ENCODE measurements at regions not wholly inside any gene's neighbourhood (a gene's known extent, or its start where the extent isn't known, plus 50 kb on each side); places are given as distances from the start of the nearest gene placed in this dataset.
"Not testable (repeated sequence)": the region's sequence is repeated elsewhere in the genome, so short reads cannot be mapped to it uniquely, and the experiment has no call there.

- not testable (repeated sequence) for DNase-seq (ENCODE audit: low spot score)
Measured at GRCh38 chr5:93682471-93683404, 58.7 kb downstream of the POU5F2 start.

- DNase-seq (ENCODE audit: low spot score) = peak; percentile 14
Measured at GRCh38 chr5:93681432-93681831, 60.0 kb downstream of the POU5F2 start.

DNA sequence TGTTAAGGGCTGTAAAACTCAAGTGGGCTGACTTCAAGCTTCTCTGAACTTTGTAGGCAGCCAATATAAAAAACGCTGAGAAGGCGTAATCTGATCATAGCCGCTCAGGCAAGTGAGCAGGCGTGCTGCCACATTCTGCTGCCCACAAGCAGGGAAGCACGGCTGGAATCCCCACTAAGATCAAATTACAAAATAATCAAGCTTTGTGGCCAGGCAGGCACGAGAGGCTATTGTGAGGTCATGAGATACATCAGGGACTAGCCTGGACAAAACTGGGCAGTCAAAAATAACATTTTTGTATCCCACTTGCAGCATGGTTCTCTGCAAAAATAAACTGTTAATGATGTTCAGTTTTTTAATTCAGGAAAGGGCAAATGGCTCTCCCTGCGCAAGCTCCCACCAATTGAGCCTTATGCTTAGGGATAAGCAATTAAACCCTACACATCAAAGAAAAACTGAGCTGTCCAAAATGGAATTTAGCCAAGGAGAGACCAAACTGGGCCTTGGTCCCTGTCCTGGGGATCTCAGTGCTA lies 64.0 kb downstream of the POU5F2 start:
- DNase-seq (ENCODE audit: low spot score) = peak; percentile 63

- no peak for DNase-seq (ENCODE audit: low spot score)
Measured at GRCh38 chr5:93676704-93677103, 64.7 kb downstream of the POU5F2 start.

- no peak for DNase-seq (ENCODE audit: low spot score)
Measured at GRCh38 chr5:93675460-93676450, 65.6 kb downstream of the POU5F2 start.

DNA sequence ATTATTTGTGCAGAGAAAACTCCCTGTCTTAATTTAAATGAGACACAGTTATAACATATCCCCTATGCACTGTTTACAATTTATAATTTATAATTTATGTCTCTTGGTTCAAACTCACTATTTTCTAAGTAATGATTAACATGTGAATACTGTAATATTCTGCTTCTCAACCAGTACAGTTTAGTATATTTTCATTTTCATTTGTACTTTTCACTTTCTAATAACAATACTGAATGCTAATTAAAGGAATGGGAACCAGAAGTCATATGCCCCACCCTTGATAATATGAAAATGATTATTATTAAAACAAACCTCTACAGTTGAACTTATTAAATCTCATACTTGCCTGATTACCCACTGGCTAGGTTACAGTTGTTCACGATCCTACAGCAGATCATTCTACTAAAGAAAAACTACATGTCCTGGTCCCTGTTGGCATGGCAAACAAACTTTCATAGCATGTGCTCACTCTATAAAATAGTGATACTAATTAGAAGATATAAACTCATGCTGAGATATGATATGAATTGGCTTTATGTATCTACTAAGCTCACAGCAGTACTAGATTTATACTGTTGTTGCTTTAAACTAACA lies 66.4 kb downstream of the POU5F2 start:
- DNase-seq (ENCODE audit: low spot score) = no peak

- no peak for DNase-seq (ENCODE audit: low spot score)
Measured at GRCh38 chr5:93674138-93674537, 67.3 kb downstream of the POU5F2 start.

DNA sequence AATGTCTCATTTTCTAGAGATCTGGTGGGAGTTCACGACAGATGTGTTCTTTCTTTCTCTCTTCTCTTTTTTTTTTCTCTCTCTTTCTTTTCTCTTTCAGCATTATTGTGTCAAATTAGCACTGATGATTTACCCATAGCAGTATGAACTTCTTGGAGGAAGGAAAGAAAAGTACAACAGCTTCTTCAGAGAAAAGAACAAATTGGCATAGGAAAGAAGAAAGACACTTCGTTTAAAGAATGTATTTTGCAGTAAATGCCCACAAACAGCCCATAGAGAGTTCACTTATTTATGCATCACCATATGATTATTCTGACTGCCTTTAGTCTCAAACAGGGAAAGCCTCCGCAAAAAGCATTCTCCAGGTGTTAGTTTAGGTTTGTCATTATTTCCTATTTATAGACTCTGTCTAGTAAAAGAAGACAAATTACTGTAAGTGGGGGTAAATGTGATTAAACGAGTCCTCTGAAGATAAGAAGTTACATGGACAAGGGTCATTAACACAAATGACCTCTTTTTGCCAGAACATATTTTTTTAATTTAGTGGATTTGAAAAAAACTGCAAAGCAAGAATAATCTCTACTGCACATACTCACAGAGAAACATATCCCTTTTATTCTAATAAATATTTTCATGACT lies 68.0 kb downstream of the POU5F2 start:
- DNase-seq (ENCODE audit: low spot score) = no peak

- DNase-seq (ENCODE audit: low spot score) = no peak
Measured at GRCh38 chr5:93665648-93666047, 75.8 kb downstream of the POU5F2 start.

GRCh38 chr5:93660677-93661076 lies 77.7 kb downstream of the NR2F1 start:
- DNase-seq (ENCODE audit: low spot score) = no peak

DNA sequence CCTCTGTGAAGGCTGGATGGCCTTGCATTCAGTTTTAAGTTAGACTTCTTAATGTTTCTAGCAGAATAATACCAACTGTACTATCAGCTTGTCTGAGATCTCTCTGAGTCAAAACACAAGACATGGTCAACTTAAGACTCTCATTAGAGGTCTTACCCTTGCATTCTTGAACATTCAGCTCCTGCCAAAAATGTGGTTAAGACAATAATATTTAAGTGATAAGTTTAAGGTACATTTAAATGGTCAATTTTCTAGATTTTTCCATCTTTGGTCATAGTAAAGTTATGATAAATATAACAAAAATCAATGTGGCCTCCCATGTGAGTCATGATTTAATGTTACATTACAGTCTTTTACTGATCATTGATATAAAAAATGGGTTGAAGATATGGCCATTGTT lies 75.0 kb downstream of the NR2F1 start:
- DNase-seq (ENCODE audit: low spot score) = no peak

- DNase-seq (ENCODE audit: low spot score) = no peak
Measured at GRCh38 chr5:93654676-93655075, 71.7 kb downstream of the NR2F1 start.

- DNase-seq (ENCODE audit: low spot score) = no peak
Measured at GRCh38 chr5:93653716-93654115, 70.7 kb downstream of the NR2F1 start.

- no peak for DNase-seq (ENCODE audit: low spot score)
Measured at GRCh38 chr5:93649234-93649900, 66.3 kb downstream of the NR2F1 start.

DNA sequence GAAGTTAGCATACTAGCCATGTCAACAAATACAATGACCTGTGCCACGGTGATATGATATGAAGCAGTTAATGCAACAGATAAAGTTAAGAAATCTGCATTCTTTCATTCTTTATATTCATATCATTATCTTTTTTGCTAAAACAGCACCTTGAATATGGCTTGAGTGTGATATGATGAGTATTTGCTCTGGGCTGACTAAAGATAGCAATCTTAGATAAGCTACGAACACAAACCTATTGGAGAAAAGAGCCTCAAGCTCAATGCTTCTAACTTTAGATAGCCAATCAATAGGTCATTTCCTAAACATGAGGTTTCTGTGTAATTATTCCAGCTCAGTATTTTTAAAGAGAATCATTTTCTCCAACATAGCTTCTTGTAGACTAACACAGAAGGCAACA lies 61.7 kb downstream of the NR2F1 start:
- no peak for DNase-seq (ENCODE audit: low spot score)

All from RKO (cell line).